ENCODE measurements at regions not wholly inside any gene's neighbourhood (a gene's known extent, or its start where the extent isn't known, plus 50 kb on each side); places are given as distances from the start of the nearest gene placed in this dataset.
A peak's percentile ranks its signal among the peaks of the same experiment; 100 is the strongest.

- no peak overlapping the region for H3K4me2 ChIP-seq
These were observed 1099.5 kb upstream of the PHF14 start for GRCh38 chr7:9874182-9874581.

GRCh38 chr7:9876053-9876452, 1097.6 kb upstream of the PHF14 start:
- TF ChIP-seq EZH2phosphoT487 (IDR thresholded peaks at IDR 0.05; ENCODE audit: low read depth, severe bottlenecking, unreplicated experiment) (no peak), EZH2 (IDR thresholded peaks at IDR 0.05; ENCODE audit: borderline replicate concordance) (no peak), CTCF (IDR thresholded peaks at IDR 0.05; ENCODE audit: poor library complexity) (no peak)
- H3K9me3 ChIP-seq (ENCODE audit: low read depth), result no peaks in the 10 kb centered on the region
- no peaks in the 10 kb centered on the region for H3K27me3 ChIP-seq
- no peaks in the 10 kb centered on the region for H3K36me3 ChIP-seq (replicated peaks; ENCODE audit: insufficient read depth, low read depth)
- no peaks in the 10 kb centered on the region for H3K9me2 ChIP-seq (replicated peaks; ENCODE audit: insufficient read depth)
- no peaks in the 10 kb centered on the region for H3K4me1 ChIP-seq (ENCODE audit: insufficient read depth)
- no peaks in the 10 kb centered on the region for H4K20me1 ChIP-seq (ENCODE audit: insufficient read depth, poor library complexity, severe bottlenecking)
- H2AFZ ChIP-seq, result no peak overlapping the region
- no peak overlapping the region for H3K4me3 ChIP-seq
- no peak overlapping the region for H3K4me2 ChIP-seq
- DNase-seq (ENCODE audit: low spot score), result no peak
- H3K27ac ChIP-seq, result no peak overlapping the region
- H3K79me2 ChIP-seq, result no peaks in the 10 kb centered on the region

More at GRCh38 chr7:9874182-9874581, 1099.5 kb upstream of the PHF14 start:
- H3K9me2 ChIP-seq (replicated peaks; ENCODE audit: insufficient read depth), result no peaks in the 10 kb centered on the region
- H3K27ac ChIP-seq, result no peak overlapping the region
- TF ChIP-seq EZH2phosphoT487 (IDR thresholded peaks at IDR 0.05; ENCODE audit: low read depth, severe bottlenecking, unreplicated experiment) (no peak), CTCF (IDR thresholded peaks at IDR 0.05; ENCODE audit: poor library complexity) (no peak), EZH2 (IDR thresholded peaks at IDR 0.05; ENCODE audit: borderline replicate concordance) (no peak)
- 88% methylated on average over 1 of the region's 1 CpG for WGBS (ENCODE audit: low lambda C conversion rate, missing lambda C conversion rate)
- H4K20me1 ChIP-seq (ENCODE audit: insufficient read depth, poor library complexity, severe bottlenecking), result no peaks in the 10 kb centered on the region
- H3K27me3 ChIP-seq, result no peaks in the 10 kb centered on the region
- H3K4me1 ChIP-seq (ENCODE audit: insufficient read depth), result no peaks in the 10 kb centered on the region
- no peaks in the 10 kb centered on the region for H3K36me3 ChIP-seq (replicated peaks; ENCODE audit: insufficient read depth, low read depth)
- no peak for DNase-seq (ENCODE audit: low spot score)
- H3K4me3 ChIP-seq, result no peak overlapping the region
- H2AFZ ChIP-seq, result no peak overlapping the region
- no peaks in the 10 kb centered on the region for H3K79me2 ChIP-seq
- H3K9me3 ChIP-seq (ENCODE audit: low read depth), result no peaks in the 10 kb centered on the region

GRCh38 chr7:9889554-9889953, 1084.1 kb upstream of the PHF14 start:
- H2AFZ ChIP-seq, result no peak overlapping the region
- peak; percentile 12 for DNase-seq (ENCODE audit: low spot score)
- H3K79me2 ChIP-seq, result no peaks in the 10 kb centered on the region
- no peaks in the 10 kb centered on the region for H3K4me1 ChIP-seq (ENCODE audit: insufficient read depth)
- no peaks in the 10 kb centered on the region for H3K27me3 ChIP-seq
- no peak for TF ChIP-seq CTCF (IDR thresholded peaks at IDR 0.05; ENCODE audit: poor library complexity)
- no peak for TF ChIP-seq EZH2 (IDR thresholded peaks at IDR 0.05; ENCODE audit: borderline replicate concordance)
- TF ChIP-seq EZH2phosphoT487 (IDR thresholded peaks at IDR 0.05; ENCODE audit: low read depth, severe bottlenecking, unreplicated experiment), result no peak
- no peak overlapping the region for H3K4me2 ChIP-seq
- no peaks in the 10 kb centered on the region for H3K9me2 ChIP-seq (replicated peaks; ENCODE audit: insufficient read depth)
- H3K4me3 ChIP-seq, result no peak overlapping the region
- H4K20me1 ChIP-seq (ENCODE audit: insufficient read depth, poor library complexity, severe bottlenecking), result no peaks in the 10 kb centered on the region
- H3K36me3 ChIP-seq (replicated peaks; ENCODE audit: insufficient read depth, low read depth), result no peaks in the 10 kb centered on the region
- WGBS (ENCODE audit: low lambda C conversion rate, missing lambda C conversion rate), result 42% methylated on average over 2 of the region's 2 CpGs
- no peak overlapping the region for H3K27ac ChIP-seq
- no peaks in the 10 kb centered on the region for H3K9me3 ChIP-seq (ENCODE audit: low read depth)

GRCh38 chr7:9890092-9890491, 1083.6 kb upstream of the PHF14 start:
- 95% methylated on average over 3 of the region's 3 CpGs for WGBS (ENCODE audit: low lambda C conversion rate, missing lambda C conversion rate)
- Histone ChIP-seq H4K20me1 (ENCODE audit: insufficient read depth, poor library complexity, severe bottlenecking) (no peaks in the 10 kb centered on the region), H3K79me2 (no peaks in the 10 kb centered on the region), H3K4me2 (no peak overlapping the region), H3K4me3 (no peak overlapping the region), H3K27me3 (no peaks in the 10 kb centered on the region), H3K36me3 (replicated peaks; ENCODE audit: insufficient read depth, low read depth) (no peaks in the 10 kb centered on the region), H3K9me3 (ENCODE audit: low read depth) (no peaks in the 10 kb centered on the region), H3K27ac (no peak overlapping the region), H2AFZ (no peak overlapping the region), H3K9me2 (replicated peaks; ENCODE audit: insufficient read depth) (no peaks in the 10 kb centered on the region), H3K4me1 (ENCODE audit: insufficient read depth) (no peaks in the 10 kb centered on the region)
- DNase-seq (ENCODE audit: low spot score), result no peak
- TF ChIP-seq EZH2phosphoT487 (IDR thresholded peaks at IDR 0.05; ENCODE audit: low read depth, severe bottlenecking, unreplicated experiment), result no peak
- TF ChIP-seq CTCF (IDR thresholded peaks at IDR 0.05; ENCODE audit: poor library complexity), result no peak
- TF ChIP-seq EZH2 (IDR thresholded peaks at IDR 0.05; ENCODE audit: borderline replicate concordance), result no peak

Data from hepatocyte (in vitro differentiated cells).